ENCODE measurements at regions not wholly inside any gene's neighbourhood (a gene's known extent, or its start where the extent isn't known, plus 50 kb on each side); places are given as distances from the start of the nearest gene placed in this dataset.

DNA sequence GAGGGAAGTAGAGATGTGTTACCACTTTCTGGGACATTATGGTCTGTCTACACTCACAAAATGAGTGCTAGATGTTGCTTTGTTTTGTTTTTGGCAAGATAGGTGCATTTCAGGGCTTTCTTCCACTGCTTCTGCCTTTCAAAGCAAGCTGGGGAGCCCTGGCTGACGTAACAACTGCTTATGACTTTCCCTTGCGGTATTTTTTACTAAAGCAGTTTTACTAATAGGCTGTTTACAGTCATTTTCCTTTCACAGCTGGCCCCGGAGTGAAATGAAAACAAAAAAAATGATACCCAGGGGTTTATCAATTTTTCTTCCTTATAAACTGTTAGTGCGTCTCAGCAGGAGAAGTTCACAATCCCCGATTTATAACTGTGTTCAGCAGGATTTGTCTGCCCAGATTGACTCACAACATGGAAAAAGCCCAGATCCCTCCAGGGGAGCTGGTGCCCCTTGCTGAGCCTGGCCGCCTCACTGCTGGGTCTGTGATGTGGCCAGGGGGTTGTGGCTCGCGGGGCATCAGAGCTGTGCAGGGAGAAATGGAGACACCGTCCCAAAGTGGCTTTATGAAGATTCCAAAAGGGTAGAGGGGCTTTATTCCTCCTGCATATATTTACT, 184.4 kb upstream of the HS3ST3A1 start:
- Histone ChIP-seq H2BK5ac (ENCODE audit: low read depth, low read length) (no peak overlapping the region), H4K20me1 (replicated peaks in 1 of 2; ENCODE audit: control insufficient read depth in 1 of 2, insufficient read depth in 2 of 2, low read length in 2 of 2) (no peaks in the 10 kb centered on the region), H3K27me3 (replicated peaks in 1 of 4; ENCODE audit: control insufficient read depth in 3 of 4, extremely low read depth in 1 of 4, insufficient read depth in 3 of 4, low read length in 3 of 4) (no peaks in the 10 kb centered on the region), H2BK12ac (ENCODE audit: low read depth, low read length) (no peak overlapping the region), H4K5ac (ENCODE audit: insufficient read length, low read depth, low read length) (no peak overlapping the region), H3K4me3 (ENCODE audit: extremely low read depth in 1 of 4, insufficient read depth in 2 of 4, low read depth in 3 of 4, low read length in 4 of 4) (no peak overlapping the region), H3K4me1 (replicated peaks in 1 of 4; ENCODE audit: control insufficient read depth in 3 of 4, insufficient read depth in 4 of 4, low read length in 3 of 4) (no peaks in the 10 kb centered on the region), H4K8ac (ENCODE audit: extremely low read depth, insufficient read depth, low read length) (no peak overlapping the region), H2AFZ (ENCODE audit: low read length) (no peak overlapping the region), H3K23me2 (ENCODE audit: low read depth, low read length) (no peaks in the 10 kb centered on the region), H3K27ac (ENCODE audit: low read depth, low read length) (no peak overlapping the region), H3K4me2 (ENCODE audit: insufficient read depth in 1 of 2, low read depth in 2 of 2, low read length in 2 of 2) (no peak overlapping the region), H3K18ac (ENCODE audit: extremely low read depth, low read length) (no peak overlapping the region; the same call in 1 of the 2 replicates), H3K36me3 (ENCODE audit: control insufficient read depth in 2 of 4, insufficient read depth in 4 of 4, low read length in 3 of 4) (no peaks in the 10 kb centered on the region), H2BK15ac (ENCODE audit: low read length) (no peak overlapping the region), H3K56ac (replicated peaks; ENCODE audit: insufficient read length, low read depth, low read length) (no peak overlapping the region), H2AK5ac (ENCODE audit: low read depth, low read length) (no peak overlapping the region), H3K79me1 (ENCODE audit: low read depth, low read length) (no peaks in the 10 kb centered on the region), H3K9ac (replicated peaks in 1 of 4; ENCODE audit: extremely low read depth in 1 of 4, low read depth in 3 of 4, low read length in 3 of 4) (no peak overlapping the region), H3K4ac (replicated peaks; ENCODE audit: insufficient read length, low read depth, low read length) (no peak overlapping the region), H3K23ac (ENCODE audit: insufficient read length) (no peak overlapping the region), H3K14ac (ENCODE audit: insufficient read length) (no peak overlapping the region), H3K79me2 (ENCODE audit: control insufficient read depth in 1 of 2, insufficient read depth in 2 of 2, low read length in 2 of 2) (no peaks in the 10 kb centered on the region), H3K9me3 (ENCODE audit: insufficient read depth in 2 of 2, low read depth in 1 of 2, low read length in 1 of 2) (peaks cover 2 to 3% of the 10 kb centered on the region in 2 experiments; a peak in 3 of 4 replicates), H2BK20ac (ENCODE audit: low read length) (no peak overlapping the region), H2BK120ac (replicated peaks; ENCODE audit: low read depth, low read length) (no peak overlapping the region), H4K91ac (replicated peaks; ENCODE audit: insufficient read length, low read length) (no peak overlapping the region)
- ChIA-PET CTCF (ENCODE audit: partially characterized antibody) (interaction anchor here (0.8 kb wide), 1 partner anchor 14 kb away, joined by 3 read pairs; no protein-coding TSS in a partner anchor), POLR2A (ENCODE audit: partially characterized antibody) (no interaction called here)
- FAIRE-seq (no peak), DNase-seq (ENCODE audit: low read depth in 1 of 2, low spot score in 2 of 2) (no peak)
- WGBS, 2 experiments (ENCODE audit: extremely low coverage in 1 of 2, insufficient coverage in 1 of 2, insufficient read length in 1 of 2, insufficient replicate concordance in 2 of 2, low coverage in 1 of 2, low lambda C conversion rate in 2 of 2, missing lambda C conversion rate in 1 of 2), result 82% methylated on average over 9 of the region's 9 CpGs; no CpG with 5 or more reads in 1 of the 2 experiments
- TF ChIP-seq CHD2 (IDR thresholded peaks at IDR 0.05; ENCODE audit: low read length), result no peak
- no peak for TF ChIP-seq TBP (IDR thresholded peaks at IDR 0.05; ENCODE audit: low read depth, low read length)
- no peak for TF ChIP-seq RAD21 (IDR thresholded peaks at IDR 0.05 in 1 of 2, conservative IDR thresholded peaks at IDR 0.05 in 1 of 2; ENCODE audit: low read depth in 2 of 2, low read length in 2 of 2)
- no peak for TF ChIP-seq GABPA (IDR thresholded peaks at IDR 0.05; ENCODE audit: borderline replicate concordance, insufficient read depth, low read length)
- no peak for TF ChIP-seq SIX5 (IDR thresholded peaks at IDR 0.05; ENCODE audit: low read depth, low read length)
- TF ChIP-seq CREB1 (IDR thresholded peaks at IDR 0.05), result no peak
- TF ChIP-seq RXRA (IDR thresholded peaks at IDR 0.05; ENCODE audit: insufficient read depth, low read depth, low read length), result no peak
- TF ChIP-seq SP1 (IDR thresholded peaks at IDR 0.05; ENCODE audit: low read depth, low read length), result no peak

Measured in H1 (cell line).